Tibial artery (tissue), 4 donors: ENCODE measurements at regions not wholly inside any gene's neighbourhood (a gene's known extent, or its start where the extent isn't known, plus 50 kb on each side); places are given as distances from the start of the nearest gene placed in this dataset.

Experiments
- DNase-seq, 2 donors: peaks; one replicate each; pipeline ENCODE4 v3.0.0-alpha.2; 2019
- H3K27ac ChIP-seq, 2 donors: fragments of 200-600 bp; sonication (generic) in 1 of 2; 1 replicate in 1 of 2; 2 replicates in 1 of 2; pipeline ENCODE4 v1.5.1; 2018 to 2019; ENCODE audit warnings: mild to moderate bottlenecking in 1 of 2
- H3K27me3 ChIP-seq, 2 donors: fragments of 200-600 bp; sonication (generic) in 1 of 2; one replicate each; pipeline versions ENCODE4 v1.5.1 to v1.6.0; 2016 to 2019
- H3K36me3 ChIP-seq, 3 donors: fragments of 200-600 bp; sonication (generic) in 2 of 3; one replicate each; pipeline ENCODE4 v1.5.1; 2016 to 2019; ENCODE audit warnings: mild to moderate bottlenecking in 2 of 3
- H3K4me1 ChIP-seq, 4 donors: fragments of 200-600 bp; sonication (generic) in 2 of 4; 1 replicate in 3 of 4; 2 replicates in 1 of 4; pipeline ENCODE4 v1.5.1; 2016 to 2019
- H3K4me3 ChIP-seq, 2 donors: fragments of 200-600 bp; sonication (generic) in 1 of 2; 1 replicate in 1 of 2; 2 replicates in 1 of 2; pipeline ENCODE4 v1.5.1; 2018 to 2019; ENCODE audit warnings: mild to moderate bottlenecking in 2 of 2
- H3K9me3 ChIP-seq, 3 donors: fragments of 200-600 bp; sonication (generic) in 1 of 3; one replicate each; pipeline ENCODE4 v1.5.1; 2016 to 2019
- intact Hi-C: fragments of 100-400 bp; cut with DNase I; formaldehyde crosslinking; loops from one replicate; pipeline ENCODE4 v1.15.0; 2023; ENCODE audit warnings: low total_unique reads
- TF ChIP-seq, protein P1 (sequence below), 2 experiments: fragments of 200-600 bp in 1 of 2; fragments of 450-650 bp in 1 of 2; IDR thresholded peaks; one replicate each; pipeline ENCODE4 v1.5.1; 2017 to 2019; ENCODE audit warnings: antibody characterized with exemption in 2 of 2, mild to moderate bottlenecking in 1 of 2, moderate library complexity in 1 of 2

DNA sequence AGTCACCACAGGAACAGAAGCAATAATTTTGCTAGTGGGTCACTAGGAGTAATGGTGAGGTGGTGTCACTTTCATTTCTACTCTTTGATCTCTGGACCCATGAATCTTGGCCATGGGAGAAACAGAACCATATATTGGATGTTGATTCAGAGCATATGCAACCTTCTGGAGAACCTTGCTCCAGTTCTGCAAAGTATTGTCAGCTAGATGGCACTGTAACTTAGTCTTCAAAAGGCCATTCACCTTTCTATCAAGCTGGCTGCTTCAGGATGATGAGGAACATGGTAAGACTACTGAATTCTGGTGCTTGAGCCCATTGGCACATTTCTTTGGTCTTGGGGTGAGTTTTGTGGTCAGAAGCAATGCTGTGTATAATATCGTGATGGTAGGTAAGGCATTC lies 129.1 kb upstream of the FBN2 start:
- no peaks in the 10 kb centered on the region for H3K9me3 ChIP-seq
- H3K27me3 ChIP-seq, result no peaks in the 10 kb centered on the region
- no peaks in the 10 kb centered on the region for H3K36me3 ChIP-seq
- no peak for DNase-seq
- H3K4me3 ChIP-seq, result no peak overlapping the region
- TF ChIP-seq, protein P1, sequence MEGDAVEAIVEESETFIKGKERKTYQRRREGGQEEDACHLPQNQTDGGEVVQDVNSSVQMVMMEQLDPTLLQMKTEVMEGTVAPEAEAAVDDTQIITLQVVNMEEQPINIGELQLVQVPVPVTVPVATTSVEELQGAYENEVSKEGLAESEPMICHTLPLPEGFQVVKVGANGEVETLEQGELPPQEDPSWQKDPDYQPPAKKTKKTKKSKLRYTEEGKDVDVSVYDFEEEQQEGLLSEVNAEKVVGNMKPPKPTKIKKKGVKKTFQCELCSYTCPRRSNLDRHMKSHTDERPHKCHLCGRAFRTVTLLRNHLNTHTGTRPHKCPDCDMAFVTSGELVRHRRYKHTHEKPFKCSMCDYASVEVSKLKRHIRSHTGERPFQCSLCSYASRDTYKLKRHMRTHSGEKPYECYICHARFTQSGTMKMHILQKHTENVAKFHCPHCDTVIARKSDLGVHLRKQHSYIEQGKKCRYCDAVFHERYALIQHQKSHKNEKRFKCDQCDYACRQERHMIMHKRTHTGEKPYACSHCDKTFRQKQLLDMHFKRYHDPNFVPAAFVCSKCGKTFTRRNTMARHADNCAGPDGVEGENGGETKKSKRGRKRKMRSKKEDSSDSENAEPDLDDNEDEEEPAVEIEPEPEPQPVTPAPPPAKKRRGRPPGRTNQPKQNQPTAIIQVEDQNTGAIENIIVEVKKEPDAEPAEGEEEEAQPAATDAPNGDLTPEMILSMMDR (IDR thresholded peaks at IDR 0.05), result no peak
- intact Hi-C loops, result no loop called here
- no peaks in the 10 kb centered on the region for H3K4me1 ChIP-seq
- no peak overlapping the region for H3K27ac ChIP-seq

GRCh38 chr5:128667751-128668150 lies 129.7 kb upstream of the FBN2 start:
- intact Hi-C loops, result no loop called here
- Histone ChIP-seq H3K36me3 (no peaks in the 10 kb centered on the region), H3K9me3 (no peaks in the 10 kb centered on the region), H3K27me3 (no peaks in the 10 kb centered on the region), H3K4me3 (no peak overlapping the region), H3K27ac (no peak overlapping the region), H3K4me1 (no peaks in the 10 kb centered on the region)
- no peak for DNase-seq
- TF ChIP-seq, protein P1 (IDR thresholded peaks at IDR 0.05), result no peak

DNA sequence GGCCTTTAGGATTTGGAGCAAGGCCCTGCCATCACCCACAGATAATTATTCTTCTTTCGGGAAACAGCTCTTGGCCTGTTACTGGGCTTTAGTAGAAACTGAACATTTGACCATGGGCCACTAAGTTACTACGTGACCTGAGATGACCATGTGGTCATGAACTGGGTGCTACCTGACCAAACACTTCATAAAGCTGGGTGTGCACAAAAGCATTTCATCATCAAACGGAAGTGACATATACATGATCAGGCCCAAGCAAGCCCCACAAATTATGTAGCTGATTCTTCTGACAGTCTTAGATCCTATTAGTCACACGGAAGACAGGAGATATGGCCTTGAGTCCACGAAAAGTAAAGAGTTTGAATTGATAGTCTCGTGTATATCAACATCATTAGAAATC lies 130.9 kb upstream of the FBN2 start:
- DNase-seq, result no peak
- Histone ChIP-seq H3K4me1 (no peaks in the 10 kb centered on the region), H3K27ac (no peak overlapping the region), H3K36me3 (no peaks in the 10 kb centered on the region), H3K9me3 (no peaks in the 10 kb centered on the region), H3K27me3 (no peaks in the 10 kb centered on the region), H3K4me3 (no peak overlapping the region)
- intact Hi-C loops, result no loop called here
- TF ChIP-seq, protein P1 (IDR thresholded peaks at IDR 0.05), result no peak

DNA sequence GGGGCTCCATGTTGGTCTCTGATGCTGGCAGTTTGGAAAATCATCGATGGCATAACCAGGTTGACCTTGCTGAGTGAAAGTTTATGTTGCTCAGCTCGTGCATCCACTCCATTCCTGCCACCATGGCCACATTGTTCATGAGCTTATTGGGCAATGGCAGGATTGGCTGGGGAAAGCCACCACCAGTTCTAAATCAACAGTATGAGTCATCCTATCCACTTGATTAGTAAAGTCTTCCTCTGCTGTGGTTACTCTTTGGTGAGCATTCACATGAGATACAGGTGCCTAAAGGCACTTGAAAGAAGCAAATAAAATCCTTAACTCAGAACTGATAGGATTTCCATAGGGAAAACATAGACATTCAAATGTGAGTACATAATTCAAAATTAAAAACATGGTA lies 131.8 kb upstream of the FBN2 start:
- Histone ChIP-seq H3K36me3 (no peaks in the 10 kb centered on the region), H3K9me3 (no peaks in the 10 kb centered on the region), H3K4me1 (no peaks in the 10 kb centered on the region), H3K4me3 (no peak overlapping the region), H3K27ac (no peak overlapping the region), H3K27me3 (no peaks in the 10 kb centered on the region)
- TF ChIP-seq, protein P1 (IDR thresholded peaks at IDR 0.05), result no peak
- no peak for DNase-seq
- intact Hi-C loops, result no loop called here

- H3K4me3 ChIP-seq, result no peak overlapping the region
- no peaks in the 10 kb centered on the region for H3K9me3 ChIP-seq
- TF ChIP-seq, protein P1 (IDR thresholded peaks at IDR 0.05), result no peak
- no peak overlapping the region for H3K27ac ChIP-seq
- H3K4me1 ChIP-seq, result no peaks in the 10 kb centered on the region
- no peaks in the 10 kb centered on the region for H3K36me3 ChIP-seq
- intact Hi-C loops, result no loop called here
- no peak for DNase-seq
- H3K27me3 ChIP-seq, result no peaks in the 10 kb centered on the region
These were observed 133.9 kb upstream of the FBN2 start for GRCh38 chr5:128671943-128672342.

DNA sequence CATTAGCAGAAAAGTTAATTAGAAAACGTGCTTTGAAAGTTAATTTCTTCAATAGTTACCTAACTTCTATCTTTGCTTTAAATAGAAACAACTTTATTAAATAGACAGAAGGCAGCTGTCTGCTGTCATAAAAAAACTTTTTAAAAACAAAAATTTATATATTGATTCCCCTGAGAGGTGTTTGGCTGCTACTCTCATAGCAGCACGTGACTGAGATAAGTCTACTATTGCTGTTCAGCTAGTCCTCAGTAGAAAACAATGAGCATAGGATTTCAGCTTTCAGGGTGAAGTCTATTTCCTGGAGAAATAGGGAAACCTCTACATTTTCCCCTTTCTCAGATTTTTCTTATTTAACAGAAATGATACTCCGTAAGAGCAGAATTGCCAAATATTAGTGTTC lies 135.0 kb upstream of the FBN2 start:
- Histone ChIP-seq H3K27me3 (no peaks in the 10 kb centered on the region), H3K27ac (no peak overlapping the region), H3K4me1 (no peaks in the 10 kb centered on the region), H3K36me3 (no peaks in the 10 kb centered on the region), H3K9me3 (no peaks in the 10 kb centered on the region), H3K4me3 (no peak overlapping the region)
- DNase-seq, result no peak
- intact Hi-C loops, result no loop called here
- TF ChIP-seq, protein P1 (IDR thresholded peaks at IDR 0.05), result no peak
